HepG2 (cell line): ENCODE measurements at regions not wholly inside any gene's neighbourhood (a gene's known extent, or its start where the extent isn't known, plus 50 kb on each side); places are given as distances from the start of the nearest gene placed in this dataset.

Experiments used
- CBX1 ChIP-seq: IDR thresholded peaks from one replicate; pipeline ENCODE4 v1.6.1; 2016; ENCODE audit warnings: antibody characterized with exemption, low read depth
- JUN ChIP-seq: sonication (generic); formaldehyde crosslinking; IDR thresholded peaks from 2 replicates; pipeline ENCODE4 v1.4.0; 2020; ENCODE audit warnings: mild to moderate bottlenecking, missing genetic modification reagents
- KDM5B ChIP-seq: sonication (generic); formaldehyde crosslinking; IDR thresholded peaks from 2 replicates; pipeline ENCODE4 v1.4.0; 2020; ENCODE audit warnings: missing genetic modification reagents, mild to moderate bottlenecking, borderline replicate concordance
- LCORL ChIP-seq, 2 experiments: fragments of 450-650 bp in 1 of 2; sonication (generic) in 1 of 2; formaldehyde crosslinking in 1 of 2; IDR thresholded peaks; 2 replicates each; pipeline versions ENCODE4 v1.5.0 to v1.6.1; 2017 to 2020; ENCODE audit warnings: antibody characterized with exemption in 1 of 2, missing genetic modification reagents in 1 of 2
- RNF2 ChIP-seq: fragments of 450-650 bp; conservative IDR thresholded peaks from 2 replicates; pipeline ENCODE4 v1.6.1; 2016; ENCODE audit warnings: low read depth
- SNAI1 ChIP-seq: sonication (generic); formaldehyde crosslinking; IDR thresholded peaks from 2 replicates; pipeline ENCODE4 v1.5.0; 2020; ENCODE audit warnings: mild to moderate bottlenecking, missing genetic modification reagents, borderline replicate concordance
- TCF7 ChIP-seq: sonication (generic); IDR thresholded peaks from 2 replicates; pipeline ENCODE4 v1.6.1; 2016; ENCODE audit warnings: antibody characterized with exemption, low read depth
- TEAD2 ChIP-seq: sonication (generic); formaldehyde crosslinking; IDR thresholded peaks from 2 replicates; pipeline ENCODE4 v1.9.0; 2021; ENCODE audit warnings: missing genetic modification reagents
- TOE1 ChIP-seq: sonication (generic); formaldehyde crosslinking; IDR thresholded peaks from 2 replicates; pipeline ENCODE4 v1.4.0; 2020; ENCODE audit warnings: mild to moderate bottlenecking, missing genetic modification reagents
- ZKSCAN1 ChIP-seq: fragments of 150-350 bp; IDR thresholded peaks from 2 replicates; pipeline ENCODE4 v1.6.1; 2014; ENCODE audit warnings: low read length
- ZMYM4 ChIP-seq: sonication (generic); formaldehyde crosslinking; IDR thresholded peaks from 2 replicates; pipeline ENCODE4 v1.8.1; 2023; ENCODE audit warnings: mild to moderate bottlenecking, missing genetic modification reagents
- ZNF326 ChIP-seq: sonication (generic); formaldehyde crosslinking; IDR thresholded peaks from 2 replicates; pipeline ENCODE4 v1.4.0; 2020; ENCODE audit warnings: missing genetic modification reagents, borderline replicate concordance
- ZNF589 ChIP-seq: sonication (generic); formaldehyde crosslinking; conservative IDR thresholded peaks from 2 replicates; pipeline ENCODE4 v1.8.0; 2022; ENCODE audit warnings: mild to moderate bottlenecking, moderate library complexity, missing genetic modification reagents
- ZNF616 ChIP-seq: sonication (generic); formaldehyde crosslinking; IDR thresholded peaks from 2 replicates; pipeline ENCODE4 v1.5.0; 2020; ENCODE audit warnings: low read depth, mild to moderate bottlenecking, missing genetic modification reagents
- ZNF772 ChIP-seq: sonication (generic); formaldehyde crosslinking; IDR thresholded peaks from 2 replicates; pipeline ENCODE4 v1.5.0; 2020; ENCODE audit warnings: mild to moderate bottlenecking, missing genetic modification reagents
- TF ChIP-seq, protein P1 (sequence below): sonication (generic); formaldehyde crosslinking; IDR thresholded peaks from 2 replicates; pipeline ENCODE4 v1.5.1; 2020; ENCODE audit warnings: mild to moderate bottlenecking, missing genetic modification reagents, moderate library complexity
- TF ChIP-seq, protein P2 (sequence below): sonication (generic); formaldehyde crosslinking; conservative IDR thresholded peaks from 2 replicates; pipeline ENCODE4 v1.4.0; 2020; ENCODE audit warnings: missing genetic modification reagents
- TF ChIP-seq, protein P3 (sequence below): IDR thresholded peaks from 2 replicates; pipeline ENCODE4 v1.6.1; 2016
- TF ChIP-seq, protein P4 (sequence below): sonication (generic); formaldehyde crosslinking; IDR thresholded peaks from 2 replicates; pipeline ENCODE4 v1.5.0; 2020; ENCODE audit warnings: missing genetic modification reagents

DNA sequence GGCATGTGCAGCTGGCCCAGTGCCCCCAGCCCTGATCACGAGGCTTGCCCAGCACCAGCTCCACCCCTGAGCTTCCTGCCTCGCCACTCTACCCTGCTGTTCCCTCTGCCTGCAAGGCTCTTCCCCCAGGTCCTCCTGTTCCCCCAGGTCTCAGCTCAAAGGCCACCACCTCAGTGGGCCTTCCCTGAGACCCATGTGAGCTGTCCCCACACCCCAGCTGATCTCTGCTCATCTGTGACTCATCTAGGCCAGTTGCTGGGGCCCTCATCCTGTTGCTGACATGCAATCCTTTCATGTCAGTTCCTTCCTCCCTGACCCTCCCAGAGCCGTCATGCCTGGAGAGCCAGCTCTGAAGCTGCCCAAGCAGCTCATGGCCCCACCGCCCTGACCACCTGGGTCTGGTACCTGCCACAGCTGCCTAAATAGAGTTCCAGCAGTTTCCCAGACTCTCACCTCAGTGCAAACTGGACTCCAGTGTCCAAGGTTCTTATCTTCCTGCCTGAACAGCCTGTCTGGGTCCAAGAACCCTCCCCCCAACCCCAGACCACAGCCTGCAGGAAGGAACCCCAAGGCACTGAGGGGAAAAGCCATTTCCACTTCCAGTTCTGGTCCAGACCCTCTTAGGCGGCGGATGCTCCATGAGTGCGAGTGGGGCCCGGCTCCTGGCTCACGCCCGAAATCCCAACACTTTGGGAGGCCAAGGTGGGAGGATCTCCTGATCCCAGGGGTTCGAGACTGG is 116.6 kb upstream of the IQSEC1 start (continued):
- TF ChIP-seq, protein P1, sequence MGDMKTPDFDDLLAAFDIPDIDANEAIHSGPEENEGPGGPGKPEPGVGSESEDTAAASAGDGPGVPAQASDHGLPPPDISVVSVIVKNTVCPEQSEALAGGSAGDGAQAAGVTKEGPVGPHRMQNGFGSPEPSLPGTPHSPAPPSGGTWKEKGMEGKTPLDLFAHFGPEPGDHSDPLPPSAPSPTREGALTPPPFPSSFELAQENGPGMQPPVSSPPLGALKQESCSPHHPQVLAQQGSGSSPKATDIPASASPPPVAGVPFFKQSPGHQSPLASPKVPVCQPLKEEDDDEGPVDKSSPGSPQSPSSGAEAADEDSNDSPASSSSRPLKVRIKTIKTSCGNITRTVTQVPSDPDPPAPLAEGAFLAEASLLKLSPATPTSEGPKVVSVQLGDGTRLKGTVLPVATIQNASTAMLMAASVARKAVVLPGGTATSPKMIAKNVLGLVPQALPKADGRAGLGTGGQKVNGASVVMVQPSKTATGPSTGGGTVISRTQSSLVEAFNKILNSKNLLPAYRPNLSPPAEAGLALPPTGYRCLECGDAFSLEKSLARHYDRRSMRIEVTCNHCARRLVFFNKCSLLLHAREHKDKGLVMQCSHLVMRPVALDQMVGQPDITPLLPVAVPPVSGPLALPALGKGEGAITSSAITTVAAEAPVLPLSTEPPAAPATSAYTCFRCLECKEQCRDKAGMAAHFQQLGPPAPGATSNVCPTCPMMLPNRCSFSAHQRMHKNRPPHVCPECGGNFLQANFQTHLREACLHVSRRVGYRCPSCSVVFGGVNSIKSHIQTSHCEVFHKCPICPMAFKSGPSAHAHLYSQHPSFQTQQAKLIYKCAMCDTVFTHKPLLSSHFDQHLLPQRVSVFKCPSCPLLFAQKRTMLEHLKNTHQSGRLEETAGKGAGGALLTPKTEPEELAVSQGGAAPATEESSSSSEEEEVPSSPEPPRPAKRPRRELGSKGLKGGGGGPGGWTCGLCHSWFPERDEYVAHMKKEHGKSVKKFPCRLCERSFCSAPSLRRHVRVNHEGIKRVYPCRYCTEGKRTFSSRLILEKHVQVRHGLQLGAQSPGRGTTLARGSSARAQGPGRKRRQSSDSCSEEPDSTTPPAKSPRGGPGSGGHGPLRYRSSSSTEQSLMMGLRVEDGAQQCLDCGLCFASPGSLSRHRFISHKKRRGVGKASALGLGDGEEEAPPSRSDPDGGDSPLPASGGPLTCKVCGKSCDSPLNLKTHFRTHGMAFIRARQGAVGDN = peak; percentile 97
- TF ChIP-seq RNF2 = no peak
- no peak for TF ChIP-seq ZNF616
- TF ChIP-seq, protein P2, sequence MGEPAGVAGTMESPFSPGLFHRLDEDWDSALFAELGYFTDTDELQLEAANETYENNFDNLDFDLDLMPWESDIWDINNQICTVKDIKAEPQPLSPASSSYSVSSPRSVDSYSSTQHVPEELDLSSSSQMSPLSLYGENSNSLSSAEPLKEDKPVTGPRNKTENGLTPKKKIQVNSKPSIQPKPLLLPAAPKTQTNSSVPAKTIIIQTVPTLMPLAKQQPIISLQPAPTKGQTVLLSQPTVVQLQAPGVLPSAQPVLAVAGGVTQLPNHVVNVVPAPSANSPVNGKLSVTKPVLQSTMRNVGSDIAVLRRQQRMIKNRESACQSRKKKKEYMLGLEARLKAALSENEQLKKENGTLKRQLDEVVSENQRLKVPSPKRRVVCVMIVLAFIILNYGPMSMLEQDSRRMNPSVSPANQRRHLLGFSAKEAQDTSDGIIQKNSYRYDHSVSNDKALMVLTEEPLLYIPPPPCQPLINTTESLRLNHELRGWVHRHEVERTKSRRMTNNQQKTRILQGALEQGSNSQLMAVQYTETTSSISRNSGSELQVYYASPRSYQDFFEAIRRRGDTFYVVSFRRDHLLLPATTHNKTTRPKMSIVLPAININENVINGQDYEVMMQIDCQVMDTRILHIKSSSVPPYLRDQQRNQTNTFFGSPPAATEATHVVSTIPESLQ = no peak
- peak; percentile 50 for TF ChIP-seq CBX1
- no peak for TF ChIP-seq TEAD2
- TF ChIP-seq LCORL (IDR thresholded peaks at IDR 0.05) = no peak
- TF ChIP-seq LCORL (CRISPR knock-in tag; IDR thresholded peaks at IDR 0.05) = peak; percentile 72
- TF ChIP-seq, protein P3, sequence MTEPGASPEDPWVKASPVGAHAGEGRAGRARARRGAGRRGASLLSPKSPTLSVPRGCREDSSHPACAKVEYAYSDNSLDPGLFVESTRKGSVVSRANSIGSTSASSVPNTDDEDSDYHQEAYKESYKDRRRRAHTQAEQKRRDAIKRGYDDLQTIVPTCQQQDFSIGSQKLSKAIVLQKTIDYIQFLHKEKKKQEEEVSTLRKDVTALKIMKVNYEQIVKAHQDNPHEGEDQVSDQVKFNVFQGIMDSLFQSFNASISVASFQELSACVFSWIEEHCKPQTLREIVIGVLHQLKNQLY = peak; percentile 66; the same call in 1 of the 2 replicates
- TF ChIP-seq ZMYM4 (CRISPR knock-in tag) = no peak
- TF ChIP-seq TCF7 = peak; percentile 85
- TF ChIP-seq ZNF772 (CRISPR knock-in tag) = peak; percentile 77; the same call in 1 of the 2 replicates
- TF ChIP-seq SNAI1 = no peak
- TF ChIP-seq KDM5B (CRISPR knock-in tag) = peak; percentile 83; the same call in 1 of the 2 replicates
- 0 out of 2 replicates have a peak, but pooled peaks have one; percentile 35 for TF ChIP-seq ZNF589 (CRISPR knock-in tag)
- TF ChIP-seq JUN (CRISPR knock-in tag) = peak; percentile 72
- 0 out of 2 replicates have a peak, but pooled peaks have one; percentile 18 for TF ChIP-seq ZKSCAN1
- TF ChIP-seq ZNF326 (CRISPR knock-in tag) = no peak
- no peak for TF ChIP-seq TOE1 (CRISPR knock-in tag)
- TF ChIP-seq, protein P4, sequence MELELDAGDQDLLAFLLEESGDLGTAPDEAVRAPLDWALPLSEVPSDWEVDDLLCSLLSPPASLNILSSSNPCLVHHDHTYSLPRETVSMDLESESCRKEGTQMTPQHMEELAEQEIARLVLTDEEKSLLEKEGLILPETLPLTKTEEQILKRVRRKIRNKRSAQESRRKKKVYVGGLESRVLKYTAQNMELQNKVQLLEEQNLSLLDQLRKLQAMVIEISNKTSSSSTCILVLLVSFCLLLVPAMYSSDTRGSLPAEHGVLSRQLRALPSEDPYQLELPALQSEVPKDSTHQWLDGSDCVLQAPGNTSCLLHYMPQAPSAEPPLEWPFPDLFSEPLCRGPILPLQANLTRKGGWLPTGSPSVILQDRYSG = no peak
